ENCODE measurements at regions not wholly inside any gene's neighbourhood (a gene's known extent, or its start where the extent isn't known, plus 50 kb on each side); places are given as distances from the start of the nearest gene placed in this dataset.

DNA sequence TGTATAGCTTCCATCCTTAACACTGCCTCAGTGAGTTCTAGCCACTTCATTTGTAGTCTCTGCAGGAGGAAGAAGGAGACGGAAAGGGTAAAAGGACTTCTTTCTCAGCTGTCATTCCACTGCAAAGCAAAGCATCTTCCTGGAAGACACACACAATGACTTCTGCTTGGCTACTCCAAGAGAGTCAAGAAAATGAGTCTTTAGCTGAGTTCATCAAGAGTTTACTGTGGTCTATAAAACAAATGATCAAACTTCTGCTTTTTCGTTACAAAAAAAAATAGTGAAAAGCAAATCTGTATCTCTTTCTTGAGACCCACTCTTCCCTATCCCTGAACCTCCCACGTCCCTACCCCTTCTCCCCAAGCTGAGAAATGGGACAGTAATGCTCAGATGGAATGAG is 205.0 kb upstream of the AHR start:
- TF ChIP-seq, protein P1, sequence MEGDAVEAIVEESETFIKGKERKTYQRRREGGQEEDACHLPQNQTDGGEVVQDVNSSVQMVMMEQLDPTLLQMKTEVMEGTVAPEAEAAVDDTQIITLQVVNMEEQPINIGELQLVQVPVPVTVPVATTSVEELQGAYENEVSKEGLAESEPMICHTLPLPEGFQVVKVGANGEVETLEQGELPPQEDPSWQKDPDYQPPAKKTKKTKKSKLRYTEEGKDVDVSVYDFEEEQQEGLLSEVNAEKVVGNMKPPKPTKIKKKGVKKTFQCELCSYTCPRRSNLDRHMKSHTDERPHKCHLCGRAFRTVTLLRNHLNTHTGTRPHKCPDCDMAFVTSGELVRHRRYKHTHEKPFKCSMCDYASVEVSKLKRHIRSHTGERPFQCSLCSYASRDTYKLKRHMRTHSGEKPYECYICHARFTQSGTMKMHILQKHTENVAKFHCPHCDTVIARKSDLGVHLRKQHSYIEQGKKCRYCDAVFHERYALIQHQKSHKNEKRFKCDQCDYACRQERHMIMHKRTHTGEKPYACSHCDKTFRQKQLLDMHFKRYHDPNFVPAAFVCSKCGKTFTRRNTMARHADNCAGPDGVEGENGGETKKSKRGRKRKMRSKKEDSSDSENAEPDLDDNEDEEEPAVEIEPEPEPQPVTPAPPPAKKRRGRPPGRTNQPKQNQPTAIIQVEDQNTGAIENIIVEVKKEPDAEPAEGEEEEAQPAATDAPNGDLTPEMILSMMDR (conservative IDR thresholded peaks at IDR 0.05 in 1 of 2, IDR thresholded peaks at IDR 0.05 in 1 of 2; ENCODE audit: extremely low read depth in 1 of 2, insufficient read depth in 1 of 2, low read depth in 1 of 2, low read length in 2 of 2), result no peak
- TF ChIP-seq EZH2 (IDR thresholded peaks at IDR 0.05; ENCODE audit: borderline replicate concordance, low read length), result no peak
